Stimulated activated naive CD8-positive, alpha-beta T cell treated with anti-CD3 and anti-CD28 coated beads, Interleukin-15, Interleukin-2, amounts not matched to agents 100 U/mL and 50 U/mL, for 24 hours (primary cell): ENCODE measurements at regions not wholly inside any gene's neighbourhood (a gene's known extent, or its start where the extent isn't known, plus 50 kb on each side); places are given as distances from the start of the nearest gene placed in this dataset.
"Not testable (repeated sequence)": the region's sequence is repeated elsewhere in the genome, so short reads cannot be mapped to it uniquely, and the experiment has no call there.

Experiments used
- ATAC-seq: fragments of 150-1000 bp; cut with Tn5 transposase; one replicate; pipeline ENCODE4 v1.10.0; 2021
- DNase-seq: peaks from one replicate; pipeline ENCODE4 v3.0.0; 2021

- ATAC-seq: no peak
- DNase-seq: no peak
Measured at GRCh38 chr2:207216457-207216856, 50.7 kb upstream of the KLF7 start.

- no peak for DNase-seq
- no peak for ATAC-seq
Measured at GRCh38 chr2:207217442-207217841, 51.7 kb upstream of the KLF7 start.

- no peak for ATAC-seq
- no peak for DNase-seq
Measured at GRCh38 chr2:207219081-207219630, 53.4 kb upstream of the KLF7 start.

DNA sequence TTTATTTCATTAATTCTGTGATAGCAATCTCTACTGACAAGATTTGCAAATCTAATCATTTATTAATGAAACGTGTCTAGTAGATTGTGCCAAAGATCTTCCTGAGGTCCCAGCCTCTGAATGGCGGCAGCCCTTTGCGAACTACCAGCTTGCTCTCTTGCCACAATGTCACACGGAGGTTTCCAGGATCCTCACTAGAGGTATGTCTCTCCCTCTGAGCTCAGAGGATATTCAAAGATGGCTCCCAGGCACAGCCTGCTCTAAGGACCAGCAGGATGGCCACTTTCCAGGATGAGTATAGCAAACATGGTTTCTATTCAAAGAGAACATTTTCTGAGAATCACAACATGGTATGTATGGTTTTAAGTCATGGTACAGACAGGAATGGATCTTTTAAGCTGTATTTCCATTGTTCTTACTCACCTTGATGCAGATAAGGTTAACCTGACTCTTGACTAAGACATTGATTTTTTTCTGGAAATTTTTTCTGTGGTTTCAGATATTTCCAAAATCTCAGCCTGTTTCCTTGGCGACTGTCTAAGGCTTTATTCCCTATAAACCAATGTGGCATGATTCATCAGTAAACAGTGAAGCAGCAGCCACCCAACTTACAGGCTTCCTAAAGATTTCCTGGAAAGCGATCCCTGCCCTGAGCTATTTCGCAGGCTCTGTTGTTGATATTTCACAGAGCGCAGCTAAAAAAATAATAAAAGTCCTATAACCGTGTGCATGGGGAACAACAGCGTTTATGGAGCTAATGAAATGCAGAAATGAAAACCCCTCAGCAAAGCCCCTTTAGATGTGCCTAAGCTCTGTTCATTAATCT is 54.1 kb upstream of the KLF7 start:
- DNase-seq: no peak
- peak; percentile 36 for ATAC-seq

DNA sequence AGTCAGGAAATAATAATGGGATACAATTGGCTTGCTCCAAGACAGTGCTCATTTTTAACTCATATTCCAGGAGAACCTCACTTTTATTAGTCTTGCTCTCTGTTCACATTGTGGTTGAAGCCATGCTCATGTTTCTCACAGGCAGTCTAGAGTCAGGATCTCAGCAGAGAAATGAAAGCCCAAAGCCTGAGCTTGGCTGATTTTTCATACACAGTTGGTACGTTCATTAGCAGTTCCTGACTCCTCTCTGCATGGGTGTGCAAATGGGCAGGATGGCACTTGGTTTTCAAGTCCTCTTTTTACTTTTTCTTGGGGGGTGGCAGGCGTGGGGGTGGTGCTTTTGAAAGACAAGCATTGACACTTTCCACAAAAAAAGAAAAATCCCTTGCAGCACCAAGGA is 56.0 kb upstream of the KLF7 start:
- ATAC-seq (no peak), DNase-seq (no peak)

GRCh38 chr2:207223051-207223450 is 57.3 kb upstream of the KLF7 start:
- DNase-seq (peak; percentile 48), ATAC-seq (peak; percentile 68)

DNA sequence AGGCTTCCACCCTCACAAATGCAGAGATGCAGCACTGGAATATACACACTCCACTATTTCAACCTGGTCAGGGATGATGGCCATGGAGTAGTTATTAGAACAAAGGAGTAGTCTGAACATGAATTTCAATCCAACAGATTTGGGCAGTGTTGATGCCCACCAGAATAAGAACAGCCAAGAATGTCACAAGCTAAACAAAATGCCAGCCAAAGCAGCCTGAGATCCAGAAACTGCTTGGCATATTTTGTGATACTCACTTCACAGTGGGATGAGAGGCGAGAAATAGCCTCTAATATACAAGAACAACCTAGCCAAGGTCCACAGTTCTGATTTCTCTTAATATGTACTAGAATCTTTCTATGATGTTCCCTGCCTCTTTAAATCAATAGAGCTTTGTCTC is 58.6 kb upstream of the KLF7 start:
- no peak for ATAC-seq
- no peak for DNase-seq

DNA sequence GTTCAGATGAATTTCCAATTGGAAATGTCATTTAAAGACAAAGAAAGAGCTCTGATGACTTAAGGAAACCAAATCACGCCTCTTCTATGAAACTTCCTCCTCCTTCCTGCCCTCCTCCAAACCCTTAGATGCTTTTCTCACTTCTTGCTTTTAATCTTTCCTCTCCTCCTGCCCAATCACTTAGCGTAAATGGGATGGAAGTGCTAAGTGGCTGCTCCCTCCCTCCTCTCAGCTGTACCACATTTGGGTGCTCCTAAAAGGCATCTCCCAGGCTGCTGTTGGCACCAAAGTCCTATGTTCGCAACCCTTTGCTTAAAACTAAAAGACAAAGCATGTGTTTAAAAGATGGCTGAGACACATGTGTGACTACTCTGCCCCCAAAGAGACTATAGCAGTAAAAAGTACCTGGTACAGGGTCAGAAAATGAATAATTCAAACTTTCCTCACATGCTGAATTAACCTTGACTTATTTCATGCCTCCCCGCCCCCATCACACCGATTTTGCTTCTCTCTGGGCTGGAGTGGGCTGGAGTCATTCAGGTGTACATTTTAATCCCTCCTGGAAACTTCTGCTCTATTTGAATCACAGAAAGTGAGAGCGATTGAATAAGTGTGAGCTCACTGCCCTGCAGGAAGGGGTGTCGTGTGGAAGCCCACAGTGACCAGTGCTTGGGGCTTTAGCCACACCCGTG is 59.2 kb upstream of the KLF7 start:
- DNase-seq (peak; percentile 65), ATAC-seq (peak; percentile 64)

DNA sequence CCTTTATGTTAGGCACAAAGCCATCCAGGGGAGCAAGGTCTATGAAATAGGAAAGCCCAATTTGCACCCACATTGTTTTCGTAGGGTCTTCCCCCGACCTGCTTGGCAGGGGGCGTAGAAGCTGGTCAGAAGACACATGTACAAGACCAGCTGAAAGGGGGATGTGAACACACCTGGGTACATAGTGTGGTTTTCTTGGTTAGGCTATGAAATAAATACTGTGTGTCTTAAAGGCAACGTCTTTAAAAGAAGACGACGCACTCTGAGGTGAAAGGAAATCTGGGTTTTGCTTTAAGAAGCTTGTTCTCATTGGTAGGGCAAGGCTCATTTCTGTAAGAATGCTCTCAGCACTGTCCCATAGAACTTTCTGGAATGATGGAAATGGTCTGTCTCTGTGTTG is 60.0 kb upstream of the KLF7 start:
- DNase-seq: no peak
- peak; percentile 12 for ATAC-seq

DNA sequence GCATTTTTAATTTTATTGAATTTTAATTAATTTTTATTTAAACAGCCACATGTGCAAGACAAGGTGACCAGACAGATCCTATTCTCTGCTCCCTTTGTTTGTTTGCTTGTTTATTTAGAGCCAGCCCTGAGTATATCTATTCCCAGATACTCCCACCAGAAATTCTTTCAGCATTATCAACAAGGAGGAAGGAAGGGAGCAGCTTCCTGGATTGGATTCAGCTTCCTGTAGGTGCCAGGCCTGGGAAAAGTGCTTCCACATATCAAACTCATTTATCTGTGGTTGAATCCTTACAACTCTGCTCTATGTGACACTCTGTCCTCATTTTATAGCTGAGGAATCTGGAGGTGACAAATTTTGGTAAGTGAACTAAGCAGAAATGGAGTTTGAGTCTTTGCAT is 60.5 kb upstream of the KLF7 start:
- ATAC-seq (no peak), DNase-seq (no peak)

- ATAC-seq (no peak), DNase-seq (no peak)
Measured at GRCh38 chr2:207226671-207227061, 60.9 kb upstream of the KLF7 start.

DNA sequence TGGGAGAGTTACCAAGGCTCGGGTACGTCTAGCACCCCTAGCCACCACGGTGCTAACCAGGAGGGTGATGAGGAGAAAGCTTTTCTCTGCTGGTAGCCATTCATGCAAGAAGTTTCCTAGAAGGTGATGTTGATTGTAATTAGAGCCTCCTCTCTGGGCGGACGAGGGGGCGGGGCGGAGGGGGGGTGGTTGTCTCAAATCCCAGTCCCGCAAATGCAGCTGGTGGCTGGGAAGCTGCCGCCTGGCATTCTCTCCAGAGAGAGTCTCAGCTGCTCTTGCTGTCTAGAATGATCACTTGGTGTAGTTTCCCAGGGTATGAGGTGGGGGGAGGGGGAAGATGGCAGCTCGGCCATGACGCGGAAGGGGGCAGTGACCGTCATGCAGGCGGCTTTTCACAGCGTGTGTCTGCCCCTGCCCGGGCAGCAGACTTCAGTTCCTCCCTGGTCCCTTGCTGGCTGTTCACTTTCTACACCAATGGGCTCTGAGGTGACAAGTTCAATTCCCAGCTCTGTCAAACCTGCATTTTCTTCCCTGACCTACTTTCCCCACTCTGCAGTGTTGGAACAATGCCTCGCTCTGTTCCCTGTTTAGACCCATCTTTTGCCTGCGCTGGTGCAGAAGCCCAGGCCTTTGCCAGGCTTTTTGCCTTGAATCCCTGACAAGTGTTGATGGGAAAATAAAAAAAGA is 61.5 kb upstream of the KLF7 start:
- DNase-seq (no peak), ATAC-seq (no peak)

DNA sequence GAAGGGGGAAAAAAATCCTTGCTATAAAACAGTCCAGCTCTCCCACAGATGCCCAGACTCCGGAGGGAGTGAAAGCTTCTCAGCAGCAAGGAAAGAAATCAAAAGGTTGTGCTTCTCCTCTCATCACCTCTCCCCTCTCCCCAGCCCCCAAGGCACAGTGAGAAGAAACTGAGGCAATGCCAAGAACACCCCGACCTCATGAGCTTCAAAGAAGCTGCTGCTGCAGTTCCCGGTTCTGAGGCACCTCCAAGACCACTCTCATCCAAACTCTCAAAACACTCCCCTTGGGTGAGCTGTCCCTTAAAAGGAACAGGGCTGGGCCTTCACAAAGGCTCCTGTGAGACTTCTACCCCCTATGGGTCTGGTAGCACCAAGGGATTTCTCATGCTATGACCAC is 62.0 kb upstream of the KLF7 start:
- DNase-seq: no peak

DNA sequence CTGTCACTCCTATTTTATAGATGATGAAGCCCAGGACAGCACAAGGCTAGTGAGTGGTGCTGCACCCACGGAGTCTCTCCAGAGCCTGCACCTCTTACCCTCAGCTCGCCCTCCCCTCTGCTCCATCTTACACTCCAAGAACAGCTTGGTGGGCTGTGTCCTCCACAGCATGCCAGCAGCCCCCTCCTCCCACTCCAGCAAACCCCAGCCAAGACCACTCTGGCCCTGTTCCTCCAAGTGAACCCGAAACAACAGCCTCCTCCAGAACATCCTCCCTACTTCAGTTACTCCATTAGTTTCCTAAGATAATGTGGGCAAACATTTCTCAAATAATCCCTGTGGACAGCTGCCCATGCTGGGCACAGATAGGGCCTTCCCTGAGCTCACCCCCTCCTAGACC is 62.7 kb upstream of the KLF7 start:
- no peak for DNase-seq
- no peak for ATAC-seq

More for the DNA sequence above, 62.0 kb upstream of the KLF7 start:
- ATAC-seq: no peak

- no peak for ATAC-seq
Measured at GRCh38 chr2:207229161-207229560, 63.4 kb upstream of the KLF7 start.

DNA sequence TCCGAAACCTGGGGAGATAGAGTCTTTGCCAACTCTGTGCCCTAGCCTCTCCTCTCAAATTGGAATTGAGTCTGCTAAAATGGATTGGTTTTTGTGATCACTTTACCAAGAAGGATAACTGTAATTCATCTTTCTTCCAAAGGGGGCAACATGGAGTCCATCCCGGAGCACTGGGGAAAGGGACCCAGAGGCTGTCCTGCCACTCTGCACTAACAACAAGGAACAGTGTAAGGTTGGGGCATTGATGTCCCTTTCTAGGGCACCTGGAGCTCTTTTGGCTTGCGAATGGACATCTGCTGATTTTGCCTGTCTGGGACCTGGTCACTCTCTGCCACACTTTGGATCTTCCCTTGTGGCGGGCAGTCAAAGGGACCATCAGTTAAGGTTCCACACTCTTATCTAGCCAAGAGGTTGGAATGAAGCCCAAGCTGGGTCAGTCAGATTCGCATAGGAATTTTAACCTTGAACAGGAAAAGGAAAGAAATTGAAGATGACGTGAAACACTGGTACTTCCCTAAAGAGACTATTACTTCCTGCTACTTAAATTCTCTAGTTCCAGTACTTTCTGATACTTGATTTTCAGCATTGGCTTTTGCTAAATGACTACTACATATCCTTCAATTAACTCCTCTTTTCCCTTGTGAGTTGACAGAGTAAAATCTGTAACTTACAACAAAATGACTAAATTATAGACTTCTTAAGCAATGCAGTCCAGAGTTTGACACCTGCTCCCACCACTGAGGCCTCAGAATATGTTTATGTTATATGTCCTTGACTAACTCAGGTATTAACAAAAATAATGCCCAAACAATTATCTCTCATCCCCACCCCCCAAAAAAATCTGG is 64.7 kb upstream of the KLF7 start:
- ATAC-seq (no peak), DNase-seq (no peak)

More at GRCh38 chr2:207229161-207229560, 63.4 kb upstream of the KLF7 start:
- no peak for DNase-seq

DNA sequence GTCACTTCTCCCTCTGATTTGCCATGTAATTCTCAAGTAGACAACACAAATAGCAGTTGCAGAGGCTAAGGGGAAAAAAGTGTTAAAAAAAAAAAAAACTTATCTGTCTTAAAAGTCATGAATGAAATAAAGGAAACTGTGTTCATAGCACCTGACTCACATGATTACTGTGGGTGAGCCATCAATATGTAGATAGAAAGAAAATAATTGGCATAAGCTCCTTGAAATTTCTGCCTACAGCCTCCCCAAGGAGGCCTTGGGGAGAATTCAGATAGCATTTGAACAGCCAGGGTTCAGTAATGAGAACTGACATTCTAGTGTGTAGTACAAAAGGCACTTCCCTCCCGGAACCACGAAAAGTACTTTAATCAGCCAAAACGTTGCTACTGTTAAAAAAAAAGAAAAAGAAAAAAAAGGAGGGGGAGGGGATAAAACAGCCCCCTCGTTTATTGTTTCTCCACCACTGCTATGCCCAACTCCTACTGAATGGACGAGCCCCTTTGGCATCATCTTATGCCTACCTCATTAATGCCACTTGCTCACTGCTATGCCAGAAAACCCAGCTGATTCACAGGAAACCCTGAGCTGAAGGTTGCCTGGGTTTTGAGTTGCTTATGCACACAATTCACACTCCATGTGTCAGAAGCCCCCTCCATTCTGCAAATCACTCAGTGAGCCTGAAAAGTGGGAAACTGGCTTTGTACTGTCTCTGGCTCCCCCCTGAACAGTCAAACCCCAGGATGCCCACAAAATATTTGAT is 65.5 kb upstream of the KLF7 start:
- no peak for DNase-seq
- peak; percentile 50 for ATAC-seq

DNA sequence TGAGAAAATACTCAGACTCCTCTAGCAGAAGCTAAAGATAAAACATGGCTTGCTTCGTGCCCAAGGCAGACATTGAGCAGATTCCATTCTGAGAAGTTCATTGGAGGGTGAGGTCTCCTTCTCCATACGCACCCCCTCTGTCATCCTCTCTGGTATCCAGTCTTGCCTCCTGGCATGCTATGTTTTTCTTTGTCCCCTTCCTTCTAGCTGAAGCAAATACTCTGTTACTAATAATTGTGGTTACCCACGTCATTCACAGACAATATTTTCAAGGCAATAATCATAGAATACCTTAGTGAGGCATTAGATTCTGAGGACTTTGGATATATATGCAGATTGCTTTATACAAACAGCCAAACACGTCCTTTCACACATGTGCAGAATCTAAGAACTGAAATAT is 66.2 kb upstream of the KLF7 start:
- ATAC-seq (no peak), DNase-seq (no peak)

DNA sequence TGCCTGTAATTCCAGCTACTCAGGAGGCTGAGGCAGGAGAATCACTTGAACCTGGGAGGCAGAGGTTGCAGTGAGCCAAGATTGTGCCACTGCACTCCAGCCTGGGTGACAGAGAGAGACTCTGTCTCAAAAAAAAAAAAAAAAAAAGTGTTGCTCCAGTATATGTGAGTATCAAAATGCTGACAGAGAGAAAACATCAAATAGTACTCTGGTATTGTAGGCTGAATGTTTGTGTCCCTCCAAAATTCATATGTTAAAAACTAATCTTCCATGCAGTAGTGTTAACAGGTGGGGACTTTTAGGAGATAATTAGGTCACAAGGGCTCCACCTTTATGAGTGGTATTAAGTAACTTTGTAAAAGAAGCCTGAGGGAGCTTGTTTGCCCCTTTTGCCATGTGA is 67.4 kb upstream of the KLF7 start:
- DNase-seq, ATAC-seq: not testable (repeated sequence)

DNA sequence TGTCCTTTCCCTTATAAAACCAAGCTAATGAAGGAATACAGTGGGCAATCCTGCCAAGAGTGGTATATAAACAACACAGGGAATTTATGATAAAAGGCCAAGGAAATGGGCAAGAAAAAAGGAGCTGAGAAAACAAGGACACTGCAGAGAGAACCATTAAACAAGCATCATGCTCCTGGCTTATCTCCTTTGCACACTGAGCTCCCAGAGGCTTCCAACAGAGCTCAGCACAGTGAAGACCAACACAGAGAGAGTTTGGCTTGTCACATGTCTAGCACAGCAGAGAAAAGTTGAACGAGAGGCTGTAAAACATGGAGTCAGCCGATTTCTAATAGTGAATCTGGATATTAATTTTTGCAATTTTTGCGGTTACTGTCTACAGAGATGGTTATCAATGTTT is 68.0 kb upstream of the KLF7 start:
- ATAC-seq (no peak), DNase-seq (no peak)

DNA sequence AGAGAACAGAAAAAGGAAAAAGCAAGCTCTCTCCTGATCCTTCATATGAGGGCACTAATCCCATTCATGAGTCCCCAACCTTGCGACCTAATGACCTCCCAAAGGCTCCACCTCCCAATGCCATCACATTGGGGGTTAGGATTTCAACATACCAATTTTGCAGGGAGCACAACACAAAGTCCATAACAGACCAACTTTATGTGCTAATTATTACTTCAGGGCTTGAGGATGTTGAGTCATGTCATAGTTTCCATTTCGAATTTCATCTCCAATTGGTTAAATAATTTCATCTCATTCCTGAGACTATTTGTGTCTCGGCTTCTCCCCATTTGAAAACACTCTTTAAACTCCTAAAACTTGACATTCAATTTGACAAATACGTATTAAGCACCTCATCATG is 69.9 kb upstream of the KLF7 start:
- no peak for DNase-seq

More for the DNA sequence above, 69.9 kb upstream of the KLF7 start:
- ATAC-seq: no peak
